Spleen (tissue), 11 donors: ENCODE measurements at regions not wholly inside any gene's neighbourhood (a gene's known extent, or its start where the extent isn't known, plus 50 kb on each side); places are given as distances from the start of the nearest gene placed in this dataset.

Source experiments
- DNase-seq: peaks from one replicate; pipeline ENCODE4 v3.0.0-alpha.2; 2020
- H3K27ac ChIP-seq, 8 donors: fragments of 200-600 bp; sonication (generic) in 7 of 8; 1 replicate in 4 of 8; 2 replicates in 4 of 8; pipeline versions ENCODE4 v1.5.0 to v1.8.0; 2016 to 2021; ENCODE audit warnings: inconsistent platforms in 4 of 8, mild to moderate bottlenecking in 4 of 8, moderate library complexity in 1 of 8
- H3K27me3 ChIP-seq, 7 donors: fragments of 200-600 bp; sonication (generic) in 6 of 7; replicated peaks in 1 of 7; 1 replicate in 4 of 7; 2 replicates in 3 of 7; pipeline versions ENCODE4 v1.5.0 to v1.8.0; 2016 to 2021; ENCODE audit warnings: inconsistent platforms in 3 of 7, mild to moderate bottlenecking in 1 of 7
- H3K36me3 ChIP-seq, 6 donors: fragments of 200-600 bp; sonication (generic) in 5 of 6; 1 replicate in 4 of 6; 2 replicates in 2 of 6; pipeline versions ENCODE4 v1.5.0 to v1.8.0; 2016 to 2021; ENCODE audit warnings: inconsistent platforms in 2 of 6
- H3K4me1 ChIP-seq, 6 donors: fragments of 200-600 bp; sonication (generic) in 5 of 6; 1 replicate in 3 of 6; 2 replicates in 3 of 6; pipeline versions ENCODE4 v1.5.0 to v1.8.0; 2016 to 2021; ENCODE audit warnings: inconsistent platforms in 3 of 6
- H3K4me3 ChIP-seq, 8 donors: fragments of 200-600 bp; sonication (generic) in 7 of 8; 1 replicate in 4 of 8; 2 replicates in 4 of 8; pipeline versions ENCODE4 v1.5.0 to v1.8.0; 2016 to 2021; ENCODE audit warnings: inconsistent platforms in 4 of 8, mild to moderate bottlenecking in 4 of 8, moderate library complexity in 2 of 8
- H3K9me3 ChIP-seq, 8 donors: fragments of 200-600 bp; sonication (generic) in 7 of 8; 1 replicate in 4 of 8; 2 replicates in 4 of 8; pipeline versions ENCODE4 v1.5.0 to v1.8.0; 2016 to 2021; ENCODE audit warnings: inconsistent platforms in 4 of 8
- CTCF ChIP-seq, 11 experiments: fragments of 200-600 bp in 7 of 11; fragments of 450-650 bp in 4 of 11; sonication (generic) in 4 of 11; IDR thresholded peaks in 8 of 11; conservative IDR thresholded peaks in 3 of 11; 1 replicate in 7 of 11; 2 replicates in 4 of 11; pipeline versions ENCODE4 v1.4.0 to v1.8.0; 2016 to 2021; ENCODE audit warnings: antibody characterized with exemption in 11 of 11, inconsistent platforms in 4 of 11, mild to moderate bottlenecking in 1 of 11
- POLR2A ChIP-seq, 3 donors: fragments of 450-650 bp; IDR thresholded peaks; one replicate each; pipeline ENCODE4 v1.5.1; 2017; ENCODE audit warnings: antibody characterized with exemption in 3 of 3, mild to moderate bottlenecking in 1 of 3
- POLR2AphosphoS5 ChIP-seq, 3 donors: sonication (generic); formaldehyde crosslinking; IDR thresholded peaks; one replicate each; pipeline ENCODE4 v1.5.1; 2017; ENCODE audit warnings: antibody characterized with exemption in 3 of 3
- WGBS, 5 donors: extraction: QIAGEN DNeasy Blood & Tissue Kit in 3 of 5; methylation state at CpG; one replicate each; pipeline versions ENCODE4 v1.1.5 to v1.1.7; 2013 to 2018; 5-methylcytosine and 5-hydroxymethylcytosine counted together
- intact Hi-C: fragments of 100-400 bp; cut with DNase I; formaldehyde crosslinking; loops from one replicate; pipeline ENCODE4 v1.15.0; 2023; ENCODE audit warnings: low total_unique reads
- donor health status: healthy with polysubstance abuse.
- donor health status: DM: no; HTN: no; CAD: no; lungs with moderate emphysema.
- donor health status: DM: no; HTN: no; CAD: no.
- donor health status: Bipolar disorder and iron deficiency.
- donor health status: healthy.
- donor health status: DM: no; HTN: no; CAD: no.
- donor health status: DM: yes; HTN: yes; CAD: no.

- intact Hi-C loops: no loop called here
- H3K4me1 ChIP-seq: peaks cover 0 to 9% (median 0%) of the 10 kb centered on the region in 6 donors
- no peaks in the 10 kb centered on the region for H3K36me3 ChIP-seq
- H3K9me3 ChIP-seq: no peaks in the 10 kb centered on the region
- DNase-seq: no peak
- H3K27me3 ChIP-seq: peaks cover 0 to 8% (median 0%) of the 10 kb centered on the region in 7 donors
- no peak for TF ChIP-seq POLR2A (IDR thresholded peaks at IDR 0.05)
- TF ChIP-seq CTCF (IDR thresholded peaks at IDR 0.05 in 8 of 11, conservative IDR thresholded peaks at IDR 0.05 in 3 of 11): no peak
- no peak for TF ChIP-seq POLR2AphosphoS5 (IDR thresholded peaks at IDR 0.05)
- no peak overlapping the region for H3K27ac ChIP-seq
- H3K4me3 ChIP-seq: no peak overlapping the region
- WGBS, 5 donors: 60 to 73% (median 71%) methylated on average over 1 of the region's 1 CpG
Observed at GRCh38 chr7:45975367-45975766, 54.3 kb upstream of the IGFBP3 start.

GRCh38 chr7:45974540-45975360 lies 53.7 kb upstream of the IGFBP3 start:
- H3K9me3 ChIP-seq: no peaks in the 10 kb centered on the region
- TF ChIP-seq POLR2A (IDR thresholded peaks at IDR 0.05) (no peak), POLR2AphosphoS5 (IDR thresholded peaks at IDR 0.05) (no peak), CTCF (IDR thresholded peaks at IDR 0.05 in 8 of 11, conservative IDR thresholded peaks at IDR 0.05 in 3 of 11) (no peak)
- DNase-seq: no peak
- no peak overlapping the region for H3K4me3 ChIP-seq
- 84 to 95% (median 91%) methylated on average over 12 of the region's 12 CpGs for WGBS, 5 donors
- peaks cover 0 to 9% (median 0%) of the 10 kb centered on the region in 6 donors for H3K4me1 ChIP-seq
- H3K27me3 ChIP-seq: peaks cover 0 to 8% (median 0%) of the 10 kb centered on the region in 7 donors
- no peaks in the 10 kb centered on the region for H3K36me3 ChIP-seq
- intact Hi-C loops: no loop called here
- H3K27ac ChIP-seq: no peak overlapping the region

GRCh38 chr7:45973725-45974532 lies 52.9 kb upstream of the IGFBP3 start:
- WGBS, 5 donors: 58 to 64% (median 63%) methylated on average over 13 to 14 of the region's 14 CpGs
- Histone ChIP-seq H3K27ac (no peak overlapping the region), H3K4me1 (peaks cover 0 to 9% (median 0%) of the 10 kb centered on the region in 6 donors), H3K9me3 (no peaks in the 10 kb centered on the region), H3K4me3 (no peak overlapping the region), H3K36me3 (no peaks in the 10 kb centered on the region), H3K27me3 (peaks cover 0 to 8% (median 0%) of the 10 kb centered on the region in 7 donors)
- intact Hi-C loops: no loop called here
- TF ChIP-seq POLR2AphosphoS5 (IDR thresholded peaks at IDR 0.05) (no peak), POLR2A (IDR thresholded peaks at IDR 0.05) (no peak), CTCF (IDR thresholded peaks at IDR 0.05 in 8 of 11, conservative IDR thresholded peaks at IDR 0.05 in 3 of 11) (no peak)
- DNase-seq: no peak
